ENCODE measurements at regions not wholly inside any gene's neighbourhood (a gene's known extent, or its start where the extent isn't known, plus 50 kb on each side); places are given as distances from the start of the nearest gene placed in this dataset.

- Histone ChIP-seq H3K4me3 (replicated peaks; ENCODE audit: low read depth, low read length) (no peak overlapping the region), H3K36me3 (ENCODE audit: control insufficient read depth, insufficient read depth, low read length) (no peaks in the 10 kb centered on the region), H3K27me3 (replicated peaks; ENCODE audit: control insufficient read depth, insufficient read depth, low read length) (no peaks in the 10 kb centered on the region)
- TF ChIP-seq CTCF (IDR thresholded peaks at IDR 0.05; ENCODE audit: insufficient read depth, low read length, poor library complexity, severe bottlenecking): no peak
- no peak for DNase-seq (ENCODE audit: extremely low read depth, insufficient read length)
Measured at GRCh38 chr4:20447103-20447502, 195.4 kb downstream of the SLIT2 start.

GRCh38 chr4:20451986-20452385 lies 200.3 kb downstream of the SLIT2 start:
- no peaks in the 10 kb centered on the region for H3K36me3 ChIP-seq (ENCODE audit: control insufficient read depth, insufficient read depth, low read length)
- H3K27me3 ChIP-seq (replicated peaks; ENCODE audit: control insufficient read depth, insufficient read depth, low read length): no peaks in the 10 kb centered on the region
- no peak for DNase-seq (ENCODE audit: extremely low read depth, insufficient read length)
- H3K4me3 ChIP-seq (replicated peaks; ENCODE audit: low read depth, low read length): no peak overlapping the region
- no peak for TF ChIP-seq CTCF (IDR thresholded peaks at IDR 0.05; ENCODE audit: insufficient read depth, low read length, poor library complexity, severe bottlenecking)

GRCh38 chr4:20454515-20454914 lies 202.8 kb downstream of the SLIT2 start:
- Histone ChIP-seq H3K27me3 (replicated peaks; ENCODE audit: control insufficient read depth, insufficient read depth, low read length) (no peaks in the 10 kb centered on the region), H3K36me3 (ENCODE audit: control insufficient read depth, insufficient read depth, low read length) (no peaks in the 10 kb centered on the region), H3K4me3 (replicated peaks; ENCODE audit: low read depth, low read length) (no peak overlapping the region)
- no peak for TF ChIP-seq CTCF (IDR thresholded peaks at IDR 0.05; ENCODE audit: insufficient read depth, low read length, poor library complexity, severe bottlenecking)
- DNase-seq (ENCODE audit: extremely low read depth, insufficient read length): no peak

GRCh38 chr4:20456407-20456806 lies 204.7 kb downstream of the SLIT2 start:
- Histone ChIP-seq H3K4me3 (replicated peaks; ENCODE audit: low read depth, low read length) (no peak overlapping the region), H3K36me3 (ENCODE audit: control insufficient read depth, insufficient read depth, low read length) (no peaks in the 10 kb centered on the region), H3K27me3 (replicated peaks; ENCODE audit: control insufficient read depth, insufficient read depth, low read length) (no peaks in the 10 kb centered on the region)
- no peak for TF ChIP-seq CTCF (IDR thresholded peaks at IDR 0.05; ENCODE audit: insufficient read depth, low read length, poor library complexity, severe bottlenecking)
- DNase-seq (ENCODE audit: extremely low read depth, insufficient read length): no peak

GRCh38 chr4:20462426-20463175 lies 210.9 kb downstream of the SLIT2 start:
- no peak overlapping the region for H3K4me3 ChIP-seq (replicated peaks; ENCODE audit: low read depth, low read length)
- no peaks in the 10 kb centered on the region for H3K36me3 ChIP-seq (ENCODE audit: control insufficient read depth, insufficient read depth, low read length)
- no peaks in the 10 kb centered on the region for H3K27me3 ChIP-seq (replicated peaks; ENCODE audit: control insufficient read depth, insufficient read depth, low read length)
- no peak for DNase-seq (ENCODE audit: extremely low read depth, insufficient read length)
- no peak for TF ChIP-seq CTCF (IDR thresholded peaks at IDR 0.05; ENCODE audit: insufficient read depth, low read length, poor library complexity, severe bottlenecking)

GRCh38 chr4:20463176-20463430 lies 211.4 kb downstream of the SLIT2 start:
- no peak for DNase-seq (ENCODE audit: extremely low read depth, insufficient read length)
- H3K27me3 ChIP-seq (replicated peaks; ENCODE audit: control insufficient read depth, insufficient read depth, low read length): no peaks in the 10 kb centered on the region
- H3K4me3 ChIP-seq (replicated peaks; ENCODE audit: low read depth, low read length): no peak overlapping the region
- no peaks in the 10 kb centered on the region for H3K36me3 ChIP-seq (ENCODE audit: control insufficient read depth, insufficient read depth, low read length)
- no peak for TF ChIP-seq CTCF (IDR thresholded peaks at IDR 0.05; ENCODE audit: insufficient read depth, low read length, poor library complexity, severe bottlenecking)

Measured in GM06990 (cell line).